ENCODE measurements at regions not wholly inside any gene's neighbourhood (a gene's known extent, or its start where the extent isn't known, plus 50 kb on each side); places are given as distances from the start of the nearest gene placed in this dataset.

DNA sequence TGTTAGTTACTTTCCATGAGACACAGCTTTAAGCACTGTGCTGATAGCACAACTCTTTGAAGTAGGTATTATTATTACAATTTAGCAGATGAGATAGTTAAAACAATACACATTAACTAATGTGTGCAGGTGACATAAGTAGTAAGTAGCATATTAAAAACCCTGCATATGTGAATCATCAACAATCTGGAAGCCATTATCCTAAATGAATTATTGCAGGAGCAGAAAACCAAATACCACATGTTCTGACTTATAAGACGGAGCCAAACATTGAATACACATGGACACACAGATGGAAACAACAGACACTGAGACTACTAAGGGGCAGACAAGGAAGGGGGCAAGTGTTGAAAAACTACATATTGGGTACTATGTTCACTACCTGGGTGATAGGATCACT lies 300.3 kb upstream of the GULP1 start:
- no peak overlapping the region for H3K4me3 ChIP-seq
- TF ChIP-seq, protein P1, sequence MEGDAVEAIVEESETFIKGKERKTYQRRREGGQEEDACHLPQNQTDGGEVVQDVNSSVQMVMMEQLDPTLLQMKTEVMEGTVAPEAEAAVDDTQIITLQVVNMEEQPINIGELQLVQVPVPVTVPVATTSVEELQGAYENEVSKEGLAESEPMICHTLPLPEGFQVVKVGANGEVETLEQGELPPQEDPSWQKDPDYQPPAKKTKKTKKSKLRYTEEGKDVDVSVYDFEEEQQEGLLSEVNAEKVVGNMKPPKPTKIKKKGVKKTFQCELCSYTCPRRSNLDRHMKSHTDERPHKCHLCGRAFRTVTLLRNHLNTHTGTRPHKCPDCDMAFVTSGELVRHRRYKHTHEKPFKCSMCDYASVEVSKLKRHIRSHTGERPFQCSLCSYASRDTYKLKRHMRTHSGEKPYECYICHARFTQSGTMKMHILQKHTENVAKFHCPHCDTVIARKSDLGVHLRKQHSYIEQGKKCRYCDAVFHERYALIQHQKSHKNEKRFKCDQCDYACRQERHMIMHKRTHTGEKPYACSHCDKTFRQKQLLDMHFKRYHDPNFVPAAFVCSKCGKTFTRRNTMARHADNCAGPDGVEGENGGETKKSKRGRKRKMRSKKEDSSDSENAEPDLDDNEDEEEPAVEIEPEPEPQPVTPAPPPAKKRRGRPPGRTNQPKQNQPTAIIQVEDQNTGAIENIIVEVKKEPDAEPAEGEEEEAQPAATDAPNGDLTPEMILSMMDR (IDR thresholded peaks at IDR 0.05; ENCODE audit: control extremely low read depth, extremely low read depth), result no peak
- 88% methylated on average over 1 of the region's 1 CpG for WGBS, 2 donors
- no peak overlapping the region for H3K9ac ChIP-seq (ENCODE audit: insufficient read depth in 1 of 2, low read length in 2 of 2)
- H3K4me1 ChIP-seq (ENCODE audit: control insufficient read depth in 5 of 5, insufficient read depth in 5 of 5, low read length in 5 of 5), result peaks cover 0 to 6% (median 2%) of the 10 kb centered on the region in 5 donors
- no peak overlapping the region for H3K27ac ChIP-seq (ENCODE audit: low read depth in 1 of 2, low read length in 1 of 2)
- no peaks in the 10 kb centered on the region for H3K27me3 ChIP-seq (ENCODE audit: control insufficient read depth in 3 of 3, insufficient read depth in 3 of 3, low read length in 2 of 3)
- H3K36me3 ChIP-seq (ENCODE audit: control insufficient read depth in 4 of 4, insufficient read depth in 4 of 4, low read length in 4 of 4), result no peaks in the 10 kb centered on the region
- no peak for ATAC-seq (ENCODE audit: insufficient read depth, low FRiP score)
- H3K9me3 ChIP-seq (ENCODE audit: control insufficient read depth in 4 of 4, insufficient read depth in 3 of 4, low read length in 3 of 4), result no peaks in the 10 kb centered on the region
- no peak for DNase-seq

DNA sequence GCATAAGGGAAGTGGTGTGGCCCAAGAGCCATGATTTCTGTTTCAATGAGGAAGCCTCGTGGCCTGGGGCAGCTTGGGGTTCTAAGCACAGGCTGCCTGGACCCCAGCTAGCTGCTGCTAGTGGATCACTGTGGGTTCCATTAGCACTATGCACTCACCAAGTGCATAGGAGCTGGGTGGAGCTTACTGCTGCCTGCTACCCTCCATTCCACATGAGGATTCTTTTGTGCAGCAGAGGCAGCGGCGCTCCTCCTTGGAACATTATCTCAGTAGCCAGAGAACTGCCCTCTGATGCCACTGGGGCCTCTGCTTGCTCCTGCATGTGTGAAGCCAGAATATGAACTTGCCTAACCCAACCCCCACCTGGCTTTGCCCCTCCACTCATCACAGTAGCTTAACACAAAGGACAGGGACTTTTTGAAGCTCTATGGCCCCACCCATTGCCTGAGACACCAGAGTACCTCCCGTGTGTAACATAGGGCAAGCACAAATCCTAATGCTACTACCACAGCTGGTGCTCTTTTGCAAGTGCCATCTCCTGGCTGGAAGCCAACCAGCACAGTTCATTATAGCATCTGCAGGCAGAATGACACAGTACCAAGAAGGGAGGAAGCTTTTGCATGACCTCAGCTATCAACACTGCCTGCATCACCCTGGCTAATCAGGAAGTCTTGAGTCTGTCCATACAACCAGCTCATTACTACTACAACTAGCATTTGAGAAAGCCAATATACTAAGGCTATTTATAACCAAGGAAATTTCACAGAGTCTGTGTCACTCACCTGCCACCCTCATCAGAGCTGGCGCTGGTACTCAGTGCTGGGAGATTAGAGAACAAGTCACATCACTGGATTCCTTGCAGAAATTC lies 297.0 kb upstream of the GULP1 start:
- no peak overlapping the region for H3K4me3 ChIP-seq
- H3K27ac ChIP-seq (ENCODE audit: low read depth in 1 of 2, low read length in 1 of 2), result no peak overlapping the region
- H3K9ac ChIP-seq (ENCODE audit: insufficient read depth in 1 of 2, low read length in 2 of 2), result no peak overlapping the region
- H3K4me1 ChIP-seq (ENCODE audit: control insufficient read depth in 5 of 5, insufficient read depth in 5 of 5, low read length in 5 of 5), result peaks cover 0 to 6% (median 0%) of the 10 kb centered on the region in 5 donors
- WGBS, 2 donors, result 59 to 75% methylated on average over 5 of the region's 5 CpGs
- no peak for ATAC-seq (ENCODE audit: insufficient read depth, low FRiP score)
- no peaks in the 10 kb centered on the region for H3K27me3 ChIP-seq (ENCODE audit: control insufficient read depth in 3 of 3, insufficient read depth in 3 of 3, low read length in 2 of 3)
- peak; percentile 23 to 26 (median 24) for DNase-seq
- TF ChIP-seq, protein P1 (IDR thresholded peaks at IDR 0.05; ENCODE audit: control extremely low read depth, extremely low read depth), result no peak
- no peaks in the 10 kb centered on the region for H3K9me3 ChIP-seq (ENCODE audit: control insufficient read depth in 4 of 4, insufficient read depth in 3 of 4, low read length in 3 of 4)
- H3K36me3 ChIP-seq (ENCODE audit: control insufficient read depth in 4 of 4, insufficient read depth in 4 of 4, low read length in 4 of 4), result no peaks in the 10 kb centered on the region

DNA sequence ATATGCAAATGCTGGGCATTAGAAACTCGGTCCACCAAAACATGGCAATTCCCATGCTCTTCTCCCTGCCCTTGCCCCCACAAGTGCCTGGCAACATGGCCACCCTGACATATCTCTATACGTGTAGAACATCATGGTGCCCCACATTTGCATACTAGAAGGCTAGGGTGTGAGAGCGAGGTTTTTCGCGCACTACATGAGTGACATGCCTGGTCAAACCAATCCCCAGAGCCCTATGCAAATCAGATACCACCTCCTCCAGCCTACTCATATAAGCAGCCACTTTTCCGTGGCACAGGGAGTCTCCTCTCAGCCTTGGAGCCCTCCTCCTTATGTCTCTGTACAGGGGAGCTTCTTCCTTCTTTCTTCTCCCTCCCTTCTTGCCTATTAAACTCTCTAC lies 296.1 kb upstream of the GULP1 start:
- Histone ChIP-seq H3K4me3 (no peak overlapping the region), H3K9me3 (ENCODE audit: control insufficient read depth in 4 of 4, insufficient read depth in 3 of 4, low read length in 3 of 4) (no peaks in the 10 kb centered on the region), H3K9ac (ENCODE audit: insufficient read depth in 1 of 2, low read length in 2 of 2) (no peak overlapping the region), H3K36me3 (ENCODE audit: control insufficient read depth in 4 of 4, insufficient read depth in 4 of 4, low read length in 4 of 4) (no peaks in the 10 kb centered on the region), H3K4me1 (ENCODE audit: control insufficient read depth in 5 of 5, insufficient read depth in 5 of 5, low read length in 5 of 5) (peaks cover 0 to 6% (median 0%) of the 10 kb centered on the region in 5 donors), H3K27ac (ENCODE audit: low read depth in 1 of 2, low read length in 1 of 2) (no peak overlapping the region), H3K27me3 (ENCODE audit: control insufficient read depth in 3 of 3, insufficient read depth in 3 of 3, low read length in 2 of 3) (no peaks in the 10 kb centered on the region)
- ATAC-seq (ENCODE audit: insufficient read depth, low FRiP score), result no peak
- 77 to 83% methylated on average over 6 of the region's 6 CpGs for WGBS, 2 donors
- TF ChIP-seq, protein P1 (IDR thresholded peaks at IDR 0.05; ENCODE audit: control extremely low read depth, extremely low read depth), result no peak
- DNase-seq, result no peak

Data from lung (tissue), 11 donors.